ENCODE measurements at regions not wholly inside any gene's neighbourhood (a gene's known extent, or its start where the extent isn't known, plus 50 kb on each side); places are given as distances from the start of the nearest gene placed in this dataset.

GRCh38 chr10:24783504-24783903, 59.8 kb upstream of the ARHGAP21 start:
- Mint-ChIP-seq H3K4me1 (no peaks in the 10 kb centered on the region), H3K27ac (no peak overlapping the region), H3K36me3 (peaks cover 1 to 3% of the 10 kb centered on the region in 2 donors), H3K9me3 (peaks cover 0 to 3% (median 0%) of the 10 kb centered on the region in 8 donors), H3K27me3 (peaks cover 0 to 7% of the 10 kb centered on the region in 2 donors), H3K4me3 (no peak overlapping the region)
- H3K36me3 ChIP-seq (ENCODE audit: insufficient read depth, low read length), result no peaks in the 10 kb centered on the region
- no peaks in the 10 kb centered on the region for H3K9me3 ChIP-seq (ENCODE audit: control insufficient read depth in 1 of 2, low read length in 2 of 2)
- no peak overlapping the region for H3K27ac ChIP-seq (ENCODE audit: low read depth, low read length)
- POLR2A ChIA-PET (ENCODE audit: partially characterized antibody), result no interaction called here
- no peaks in the 10 kb centered on the region for H3K27me3 ChIP-seq (ENCODE audit: insufficient read depth, low read length)
- CTCF ChIA-PET (ENCODE audit: partially characterized antibody), result no interaction called here
- no peak for DNase-seq
- intact Hi-C loops (cut with micrococcal nuclease), result no loop called here
- no peaks in the 10 kb centered on the region for H3K4me1 ChIP-seq (ENCODE audit: insufficient read depth, low read length)
- H3K4me3 ChIP-seq (ENCODE audit: low read length in 2 of 2), result no peak overlapping the region

DNA sequence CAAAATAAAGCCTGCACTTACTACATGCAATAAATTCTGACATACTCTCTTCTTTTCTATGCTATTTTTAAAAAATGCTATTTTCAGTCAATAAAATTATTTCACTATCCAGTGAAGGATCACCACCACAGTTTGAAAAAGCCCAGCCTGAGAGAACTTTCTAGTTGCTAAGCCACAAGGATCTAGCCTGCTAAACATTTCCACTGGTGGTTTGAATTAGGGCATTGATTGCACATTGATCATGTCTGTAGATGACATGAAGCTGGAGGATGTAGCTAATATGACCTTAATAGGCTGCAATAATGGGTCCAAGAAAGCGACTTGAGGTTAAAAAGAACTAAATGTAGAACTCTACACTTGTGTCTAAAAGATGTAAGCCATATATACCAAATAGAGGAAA, 56.0 kb upstream of the ARHGAP21 start:
- intact Hi-C loops (cut with micrococcal nuclease), result no loop called here
- ChIA-PET CTCF (ENCODE audit: partially characterized antibody) (interaction anchor here (0.6 kb wide), 1 partner anchor 122 kb away, joined by 3 read pairs; no protein-coding TSS in a partner anchor), POLR2A (ENCODE audit: partially characterized antibody) (no interaction called here)

GRCh38 chr10:24778298-24778697, 54.6 kb upstream of the ARHGAP21 start:
- Histone ChIP-seq H3K27ac (ENCODE audit: low read depth, low read length) (no peak overlapping the region), H3K9me3 (ENCODE audit: control insufficient read depth in 1 of 2, low read length in 2 of 2) (no peaks in the 10 kb centered on the region), H3K27me3 (ENCODE audit: insufficient read depth, low read length) (no peaks in the 10 kb centered on the region), H3K4me1 (ENCODE audit: insufficient read depth, low read length) (no peaks in the 10 kb centered on the region), H3K4me3 (ENCODE audit: low read length in 2 of 2) (no peak overlapping the region), H3K36me3 (ENCODE audit: insufficient read depth, low read length) (no peaks in the 10 kb centered on the region)
- H3K36me3 Mint-ChIP-seq, result peaks cover 1 to 3% of the 10 kb centered on the region in 2 donors
- peaks cover 0 to 4% (median 0%) of the 10 kb centered on the region in 4 donors for H3K4me1 Mint-ChIP-seq
- intact Hi-C loops (cut with micrococcal nuclease), result no loop called here
- H3K27ac Mint-ChIP-seq, result no peak overlapping the region
- no peak overlapping the region for H3K4me3 Mint-ChIP-seq
- ChIA-PET POLR2A (ENCODE audit: partially characterized antibody) (no interaction called here), CTCF (ENCODE audit: partially characterized antibody) (no interaction called here)
- no peak for DNase-seq
- H3K27me3 Mint-ChIP-seq, result peaks cover 2 to 6% of the 10 kb centered on the region in 2 donors
- H3K9me3 Mint-ChIP-seq, result peaks cover 0 to 6% (median 0%) of the 10 kb centered on the region in 8 donors

More for the DNA sequence above, 56.0 kb upstream of the ARHGAP21 start:
- peaks cover 1 to 3% of the 10 kb centered on the region in 2 donors for H3K36me3 Mint-ChIP-seq
- no peak overlapping the region for H3K27ac Mint-ChIP-seq
- H3K36me3 ChIP-seq (ENCODE audit: insufficient read depth, low read length), result no peaks in the 10 kb centered on the region
- H3K27me3 ChIP-seq (ENCODE audit: insufficient read depth, low read length), result no peaks in the 10 kb centered on the region
- H3K4me3 ChIP-seq (ENCODE audit: low read length in 2 of 2), result no peak overlapping the region
- no peaks in the 10 kb centered on the region for H3K4me1 ChIP-seq (ENCODE audit: insufficient read depth, low read length)
- H3K4me1 Mint-ChIP-seq, result peaks cover 0 to 4% (median 0%) of the 10 kb centered on the region in 4 donors
- peaks cover 2 to 7% of the 10 kb centered on the region in 2 donors for H3K27me3 Mint-ChIP-seq
- H3K9me3 Mint-ChIP-seq, result peaks cover 0 to 6% (median 0%) of the 10 kb centered on the region in 8 donors
- no peak overlapping the region for H3K27ac ChIP-seq (ENCODE audit: low read depth, low read length)
- H3K9me3 ChIP-seq (ENCODE audit: control insufficient read depth in 1 of 2, low read length in 2 of 2), result no peaks in the 10 kb centered on the region
- H3K4me3 Mint-ChIP-seq, result no peak overlapping the region
- DNase-seq, result no peak

DNA sequence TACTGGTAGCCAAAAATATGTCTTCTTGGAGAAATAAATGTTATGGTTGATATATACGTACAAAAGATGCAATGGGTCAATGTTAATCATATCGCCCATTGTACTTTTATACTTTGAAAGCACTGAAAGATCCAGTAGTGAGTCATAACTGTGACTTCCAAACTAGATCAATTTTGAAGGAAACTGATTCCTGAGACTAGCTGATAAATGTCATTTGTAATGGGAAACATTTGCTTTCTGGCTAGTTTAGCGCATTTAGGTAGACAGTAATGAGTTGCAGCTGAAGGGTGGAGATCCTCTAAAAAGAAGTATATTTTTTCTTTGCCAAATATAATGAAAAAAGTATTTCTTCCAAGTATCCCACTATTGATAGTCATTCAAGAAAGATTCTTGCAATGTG, 53.5 kb upstream of the ARHGAP21 start:
- Mint-ChIP-seq H3K36me3 (no peaks in the 10 kb centered on the region), H3K9me3 (peaks cover 0 to 4% (median 0%) of the 10 kb centered on the region in 8 donors), H3K4me1 (peaks cover 0 to 4% (median 0%) of the 10 kb centered on the region in 4 donors), H3K4me3 (no peak overlapping the region), H3K27me3 (peaks cover 1 to 2% of the 10 kb centered on the region in 2 donors), H3K27ac (no peak overlapping the region)
- H3K27me3 ChIP-seq (ENCODE audit: insufficient read depth, low read length), result no peaks in the 10 kb centered on the region
- no peak overlapping the region for H3K4me3 ChIP-seq (ENCODE audit: low read length in 2 of 2)
- H3K27ac ChIP-seq (ENCODE audit: low read depth, low read length), result no peak overlapping the region
- intact Hi-C loops (cut with micrococcal nuclease), result no loop called here
- ChIA-PET POLR2A (ENCODE audit: partially characterized antibody) (no interaction called here), CTCF (ENCODE audit: partially characterized antibody) (interaction anchor here (1.3 kb wide), 1 partner anchor 11 kb away, joined by 3 read pairs; no protein-coding TSS in a partner anchor)
- no peak for DNase-seq
- no peaks in the 10 kb centered on the region for H3K9me3 ChIP-seq (ENCODE audit: control insufficient read depth in 1 of 2, low read length in 2 of 2)
- H3K36me3 ChIP-seq (ENCODE audit: insufficient read depth, low read length), result no peaks in the 10 kb centered on the region
- H3K4me1 ChIP-seq (ENCODE audit: insufficient read depth, low read length), result no peaks in the 10 kb centered on the region

DNA sequence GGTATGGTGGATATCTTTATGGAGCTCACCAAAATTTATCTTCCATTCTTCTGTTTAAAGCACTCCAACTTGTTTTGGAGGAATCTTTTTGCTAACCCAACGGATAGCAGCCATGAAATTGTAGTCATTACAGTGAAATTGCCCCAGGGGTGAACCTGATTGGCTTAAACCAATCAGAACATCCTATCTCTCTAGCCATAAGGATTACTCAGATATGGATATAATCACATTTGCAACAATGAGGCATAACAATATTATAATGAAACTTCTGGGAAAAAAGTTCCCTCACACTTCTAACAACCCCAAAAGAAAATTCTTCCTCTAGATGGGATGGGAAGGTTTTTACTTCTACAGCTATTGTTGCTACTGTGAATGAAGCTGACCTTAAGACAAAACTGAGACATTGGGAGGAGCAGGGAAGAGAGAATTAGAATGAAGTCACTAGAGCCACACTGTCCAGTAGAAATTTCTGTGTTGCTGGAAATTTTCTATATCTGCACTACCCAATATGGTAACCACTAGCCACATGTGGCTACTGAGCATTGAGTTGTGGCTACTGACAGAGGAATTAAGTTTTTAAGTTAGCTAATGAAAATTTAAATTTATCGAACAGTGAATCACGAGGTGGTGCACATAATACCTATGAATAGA, 50.4 kb upstream of the ARHGAP21 start:
- CTCF ChIA-PET (ENCODE audit: partially characterized antibody), result interaction anchor here (0.7 kb wide), 1 partner anchor 212 kb away, joined by 3 read pairs; no protein-coding TSS in a partner anchor
- peaks cover 0 to 4% (median 0%) of the 10 kb centered on the region in 8 donors for H3K9me3 Mint-ChIP-seq

More for the DNA sequence above, 50.4 kb upstream of the ARHGAP21 start:
- DNase-seq, result no peak
- intact Hi-C loops (cut with micrococcal nuclease), result no loop called here
- Histone ChIP-seq H3K27ac (ENCODE audit: low read depth, low read length) (no peak overlapping the region), H3K4me3 (ENCODE audit: low read length in 2 of 2) (no peak overlapping the region), H3K36me3 (ENCODE audit: insufficient read depth, low read length) (no peaks in the 10 kb centered on the region), H3K27me3 (ENCODE audit: insufficient read depth, low read length) (no peaks in the 10 kb centered on the region), H3K9me3 (ENCODE audit: control insufficient read depth in 1 of 2, low read length in 2 of 2) (no peaks in the 10 kb centered on the region), H3K4me1 (ENCODE audit: insufficient read depth, low read length) (no peaks in the 10 kb centered on the region)
- Mint-ChIP-seq H3K4me3 (no peak overlapping the region), H3K4me1 (peaks cover 0 to 4% (median 0%) of the 10 kb centered on the region in 4 donors), H3K27me3 (peaks cover 0 to 2% of the 10 kb centered on the region in 2 donors), H3K27ac (no peak overlapping the region), H3K36me3 (no peaks in the 10 kb centered on the region)
- POLR2A ChIA-PET (ENCODE audit: partially characterized antibody), result interaction anchor here (0.6 kb wide), 1 partner anchor 93 kb away, joined by 3 read pairs; no protein-coding TSS in a partner anchor
